HL-60 (cell line): ENCODE measurements at regions not wholly inside any gene's neighbourhood (a gene's known extent, or its start where the extent isn't known, plus 50 kb on each side); places are given as distances from the start of the nearest gene placed in this dataset.

Experiments
- CTCF ChIP-seq: IDR thresholded peaks from one replicate; pipeline ENCODE4 v1.5.1; 2011; ENCODE audit warnings: low read length, control low read depth, inconsistent platforms; ENCODE audit not compliant: insufficient read depth
- GABPA ChIP-seq: IDR thresholded peaks from 2 replicates; pipeline ENCODE4 v1.6.1; 2012; ENCODE audit warnings: low read depth
- POLR2AphosphoS5 ChIP-seq: IDR thresholded peaks from 2 replicates; pipeline ENCODE4 v1.6.1; 2012; ENCODE audit warnings: low read depth
- TF ChIP-seq, protein P1 (sequence below): IDR thresholded peaks from 2 replicates; pipeline ENCODE4 v1.6.1; 2012; ENCODE audit warnings: low read depth; ENCODE audit not compliant: insufficient replicate concordance

DNA sequence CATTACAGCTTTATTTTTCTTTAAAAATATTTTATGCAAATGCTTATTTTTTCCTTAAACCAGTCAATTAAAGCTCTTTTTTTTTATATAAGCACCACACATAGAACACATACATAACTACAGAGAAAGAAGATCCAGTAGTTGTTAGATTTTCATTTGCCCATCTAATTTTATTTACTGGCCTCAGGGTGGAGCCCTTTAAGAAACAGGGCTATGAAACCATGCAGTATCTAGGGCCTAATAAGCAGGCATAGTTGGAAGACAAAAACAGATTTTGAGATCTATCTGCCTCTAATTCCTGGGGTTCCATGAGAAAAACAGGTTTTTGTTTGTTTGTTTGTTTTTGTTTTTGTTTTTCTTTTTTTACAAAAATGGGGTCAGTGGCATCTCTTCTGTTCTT lies 120.6 kb downstream of the BCHE start:
- TF ChIP-seq CTCF (no peak), POLR2AphosphoS5 (no peak), GABPA (no peak)
- TF ChIP-seq, protein P1, sequence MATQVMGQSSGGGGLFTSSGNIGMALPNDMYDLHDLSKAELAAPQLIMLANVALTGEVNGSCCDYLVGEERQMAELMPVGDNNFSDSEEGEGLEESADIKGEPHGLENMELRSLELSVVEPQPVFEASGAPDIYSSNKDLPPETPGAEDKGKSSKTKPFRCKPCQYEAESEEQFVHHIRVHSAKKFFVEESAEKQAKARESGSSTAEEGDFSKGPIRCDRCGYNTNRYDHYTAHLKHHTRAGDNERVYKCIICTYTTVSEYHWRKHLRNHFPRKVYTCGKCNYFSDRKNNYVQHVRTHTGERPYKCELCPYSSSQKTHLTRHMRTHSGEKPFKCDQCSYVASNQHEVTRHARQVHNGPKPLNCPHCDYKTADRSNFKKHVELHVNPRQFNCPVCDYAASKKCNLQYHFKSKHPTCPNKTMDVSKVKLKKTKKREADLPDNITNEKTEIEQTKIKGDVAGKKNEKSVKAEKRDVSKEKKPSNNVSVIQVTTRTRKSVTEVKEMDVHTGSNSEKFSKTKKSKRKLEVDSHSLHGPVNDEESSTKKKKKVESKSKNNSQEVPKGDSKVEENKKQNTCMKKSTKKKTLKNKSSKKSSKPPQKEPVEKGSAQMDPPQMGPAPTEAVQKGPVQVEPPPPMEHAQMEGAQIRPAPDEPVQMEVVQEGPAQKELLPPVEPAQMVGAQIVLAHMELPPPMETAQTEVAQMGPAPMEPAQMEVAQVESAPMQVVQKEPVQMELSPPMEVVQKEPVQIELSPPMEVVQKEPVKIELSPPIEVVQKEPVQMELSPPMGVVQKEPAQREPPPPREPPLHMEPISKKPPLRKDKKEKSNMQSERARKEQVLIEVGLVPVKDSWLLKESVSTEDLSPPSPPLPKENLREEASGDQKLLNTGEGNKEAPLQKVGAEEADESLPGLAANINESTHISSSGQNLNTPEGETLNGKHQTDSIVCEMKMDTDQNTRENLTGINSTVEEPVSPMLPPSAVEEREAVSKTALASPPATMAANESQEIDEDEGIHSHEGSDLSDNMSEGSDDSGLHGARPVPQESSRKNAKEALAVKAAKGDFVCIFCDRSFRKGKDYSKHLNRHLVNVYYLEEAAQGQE = no peak
